Loucy (cell line): ENCODE measurements at regions not wholly inside any gene's neighbourhood (a gene's known extent, or its start where the extent isn't known, plus 50 kb on each side); places are given as distances from the start of the nearest gene placed in this dataset.

ENCODE experiments used
- CTCF ChIP-seq: fragments of 200-600 bp; sonication (generic); conservative IDR thresholded peaks from 2 replicates; pipeline ENCODE4 v1.5.1; 2014; ENCODE audit warnings: mild to moderate bottlenecking, antibody characterized with exemption, low read length
- EZH2phosphoT487 ChIP-seq: fragments of 200-600 bp; IDR thresholded peaks from 2 replicates; pipeline ENCODE4 v1.6.1; 2018; ENCODE audit warnings: antibody characterized with exemption, mild to moderate bottlenecking, moderate library complexity, borderline replicate concordance

- TF ChIP-seq CTCF (no peak), EZH2phosphoT487 (no peak)
Observed at GRCh38 chr6:154895841-154896240, 99.3 kb upstream of the TIAM2 start.
